ENCODE measurements at regions not wholly inside any gene's neighbourhood (a gene's known extent, or its start where the extent isn't known, plus 50 kb on each side); places are given as distances from the start of the nearest gene placed in this dataset.

DNA sequence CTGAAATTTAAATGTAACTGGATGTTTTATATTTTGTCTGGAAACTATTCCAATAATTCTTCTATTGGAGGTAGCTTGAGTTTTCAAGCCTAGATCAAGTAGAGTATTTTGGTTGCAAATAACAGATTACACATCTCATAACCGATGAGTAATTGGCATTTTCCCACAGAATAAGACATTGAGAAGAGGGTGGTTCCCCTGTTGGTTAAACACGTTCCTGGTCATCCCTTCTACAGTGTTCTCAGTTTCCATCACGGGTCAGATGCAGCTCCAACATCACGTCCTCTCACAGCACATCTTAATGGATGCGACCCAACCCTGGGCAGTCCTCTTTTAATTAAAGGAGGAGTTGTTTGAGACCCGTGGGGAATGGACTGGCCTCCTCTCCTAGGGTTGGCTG is 149.0 kb upstream of the ZNF516 start:
- POLR2A ChIA-PET: no interaction called here
- Mint-ChIP-seq H3K4me1 (peaks cover 0 to 1% (median 0%) of the 10 kb centered on the region in 4 donors), H3K9me3 (no peaks in the 10 kb centered on the region), H3K36me3 (no peaks in the 10 kb centered on the region), H3K4me3 (no peak overlapping the region), H3K27ac (no peak overlapping the region), H3K27me3 (peaks cover 1 to 14% (median 5%) of the 10 kb centered on the region in 5 donors)
- DNase-seq (no peak), ATAC-seq (no peak)

DNA sequence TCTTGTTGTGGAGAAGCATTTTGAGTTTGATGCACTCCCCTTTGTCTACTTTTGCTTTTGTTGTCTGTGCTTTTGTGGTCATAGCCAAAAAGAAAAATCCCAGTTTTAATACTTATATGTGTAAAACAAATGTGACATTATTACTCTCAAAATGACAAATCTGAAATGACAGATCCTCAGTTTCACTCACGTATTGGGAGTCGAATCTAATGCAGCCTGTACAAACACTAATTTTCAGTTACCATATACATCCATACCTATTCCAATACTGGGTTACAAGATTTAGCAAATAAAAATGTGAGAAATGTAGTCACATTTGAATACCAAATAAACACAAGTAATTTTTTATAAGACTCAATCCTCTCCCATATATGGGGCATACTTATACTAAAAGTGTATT is 148.2 kb upstream of the ZNF516 start:
- Mint-ChIP-seq H3K36me3 (no peaks in the 10 kb centered on the region), H3K4me1 (peaks cover 0 to 4% (median 0%) of the 10 kb centered on the region in 4 donors), H3K27me3 (peaks cover 4 to 12% (median 5%) of the 10 kb centered on the region in 5 donors), H3K4me3 (no peak overlapping the region), H3K9me3 (no peaks in the 10 kb centered on the region), H3K27ac (no peak overlapping the region)
- DNase-seq (no peak), ATAC-seq (no peak)
- POLR2A ChIA-PET: no interaction called here

DNA sequence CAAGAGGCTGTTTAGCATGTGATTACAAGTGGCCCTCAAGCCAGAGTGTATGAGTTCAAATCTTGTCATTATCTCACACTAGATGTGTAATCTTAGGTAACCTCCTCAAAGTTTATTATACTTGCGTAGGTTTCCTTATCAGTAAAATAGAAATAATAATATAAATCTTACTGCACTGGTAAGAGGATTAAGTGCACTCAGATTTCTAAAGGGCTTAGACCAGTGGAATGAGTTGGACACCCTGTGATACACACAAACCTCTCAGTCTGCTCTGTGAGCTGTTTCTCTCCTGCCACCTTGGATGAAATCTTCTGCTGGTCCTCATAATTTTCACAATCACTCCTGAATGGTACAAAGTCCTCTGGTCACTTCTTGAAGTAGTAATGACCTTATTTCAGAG is 145.4 kb upstream of the ZNF516 start:
- H3K27me3 Mint-ChIP-seq: peaks cover 5 to 25% (median 7%) of the 10 kb centered on the region in 5 donors
- H3K9me3 Mint-ChIP-seq: no peaks in the 10 kb centered on the region
- DNase-seq: no peak
- no peaks in the 10 kb centered on the region for H3K36me3 Mint-ChIP-seq
- ATAC-seq: no peak
- peaks cover 0 to 4% (median 0%) of the 10 kb centered on the region in 4 donors for H3K4me1 Mint-ChIP-seq
- POLR2A ChIA-PET: no interaction called here
- H3K27ac Mint-ChIP-seq: no peak overlapping the region
- no peak overlapping the region for H3K4me3 Mint-ChIP-seq

DNA sequence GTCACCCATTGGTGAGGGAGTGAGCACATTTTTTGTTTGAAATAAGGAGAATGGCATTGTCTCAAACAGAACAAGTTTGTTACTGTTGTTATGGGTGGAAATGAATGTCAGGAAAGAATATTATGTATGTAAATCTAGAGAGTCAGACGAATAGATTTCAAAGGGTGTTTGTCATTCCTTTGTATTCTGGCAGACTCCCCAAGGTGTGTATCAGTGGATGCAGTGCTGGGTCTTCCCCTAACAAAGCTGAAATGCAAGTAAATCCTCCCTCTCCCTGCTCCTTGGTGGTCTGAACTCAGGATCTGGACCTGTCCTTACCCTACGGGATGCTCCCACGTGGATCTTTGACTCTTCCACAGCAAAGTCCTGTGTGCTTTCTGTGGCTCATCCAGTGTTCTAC is 139.5 kb upstream of the ZNF516 start:
- Mint-ChIP-seq H3K27ac (no peak overlapping the region), H3K4me1 (peaks cover 0 to 4% (median 0%) of the 10 kb centered on the region in 4 donors), H3K9me3 (peaks cover 0 to 4% (median 0%) of the 10 kb centered on the region in 9 donors), H3K36me3 (peaks cover 0 to 4% (median 0%) of the 10 kb centered on the region in 3 donors), H3K4me3 (no peak overlapping the region), H3K27me3 (peaks cover 14 to 43% (median 17%) of the 10 kb centered on the region in 5 donors)
- POLR2A ChIA-PET: no interaction called here
- no peak for ATAC-seq
- DNase-seq: no peak

DNA sequence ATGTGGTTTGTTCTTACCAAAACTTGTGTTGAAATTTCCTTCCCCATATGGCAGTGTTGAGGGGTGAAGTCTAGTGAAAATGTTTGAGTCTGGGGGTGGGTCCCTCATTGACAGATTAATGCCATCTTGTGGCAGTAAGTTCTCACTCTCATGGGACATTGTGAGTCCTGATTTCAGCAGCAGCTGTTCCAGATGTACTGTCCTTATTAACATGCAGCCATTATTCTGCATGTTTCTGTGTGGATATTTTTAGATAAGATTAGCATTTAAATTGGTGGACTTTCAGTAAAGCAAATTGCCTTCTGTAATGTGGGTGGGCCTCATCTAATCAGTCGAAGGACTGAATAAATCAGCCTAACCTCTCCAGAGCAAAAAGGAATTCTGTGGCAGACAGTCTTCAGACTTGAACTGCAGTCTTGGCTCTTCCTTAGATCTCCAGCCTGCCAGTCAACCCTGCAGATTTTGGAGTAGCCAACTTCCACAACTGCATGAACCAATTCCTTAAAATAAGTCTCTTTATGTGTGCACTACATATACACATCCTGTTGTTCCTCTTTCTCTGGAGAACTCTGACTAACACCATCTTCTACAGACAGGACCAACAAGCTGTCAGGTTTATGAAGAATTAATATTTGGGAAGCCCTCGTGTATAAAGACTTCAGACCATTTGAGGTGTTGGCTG is 138.7 kb upstream of the ZNF516 start:
- POLR2A ChIA-PET: no interaction called here
- peaks cover 0 to 4% (median 0%) of the 10 kb centered on the region in 3 donors for H3K36me3 Mint-ChIP-seq
- DNase-seq: no peak

DNA sequence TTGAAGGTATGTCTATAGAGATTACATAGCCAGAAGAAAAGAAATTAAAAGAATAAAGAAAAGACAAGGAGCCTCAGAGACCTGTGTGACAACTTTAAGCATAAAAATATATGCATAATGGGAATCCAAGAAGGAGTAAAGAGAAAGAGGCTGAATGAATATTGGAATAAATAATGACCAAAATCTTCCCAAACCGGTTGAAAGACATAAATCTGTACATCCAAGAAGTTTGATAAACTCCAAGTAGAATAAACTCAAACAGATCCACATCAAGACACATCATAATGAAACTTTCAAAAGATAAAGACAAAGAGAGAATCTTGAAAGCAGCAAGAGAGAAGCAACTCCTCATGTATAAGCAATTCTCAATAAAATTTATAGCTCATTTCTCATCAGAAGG is 132.4 kb upstream of the ZNF516 start:
- no peak for DNase-seq
- POLR2A ChIA-PET: no interaction called here
- ATAC-seq: no peak
- Mint-ChIP-seq H3K27me3 (peaks cover 12 to 30% (median 17%) of the 10 kb centered on the region in 5 donors), H3K4me3 (no peak overlapping the region), H3K27ac (no peak overlapping the region), H3K36me3 (peaks cover 0 to 4% (median 0%) of the 10 kb centered on the region in 3 donors), H3K9me3 (peaks cover 0 to 9% (median 0%) of the 10 kb centered on the region in 9 donors), H3K4me1 (no peaks in the 10 kb centered on the region)

More for the DNA sequence above, 138.7 kb upstream of the ZNF516 start:
- no peak for ATAC-seq
- no peak overlapping the region for H3K4me3 Mint-ChIP-seq
- peaks cover 0 to 5% (median 0%) of the 10 kb centered on the region in 9 donors for H3K9me3 Mint-ChIP-seq
- H3K4me1 Mint-ChIP-seq: peaks cover 0 to under 1% (median 0%) of the 10 kb centered on the region in 4 donors
- H3K27me3 Mint-ChIP-seq: peaks cover 14 to 36% (median 16%) of the 10 kb centered on the region in 5 donors
- H3K27ac Mint-ChIP-seq: no peak overlapping the region

DNA sequence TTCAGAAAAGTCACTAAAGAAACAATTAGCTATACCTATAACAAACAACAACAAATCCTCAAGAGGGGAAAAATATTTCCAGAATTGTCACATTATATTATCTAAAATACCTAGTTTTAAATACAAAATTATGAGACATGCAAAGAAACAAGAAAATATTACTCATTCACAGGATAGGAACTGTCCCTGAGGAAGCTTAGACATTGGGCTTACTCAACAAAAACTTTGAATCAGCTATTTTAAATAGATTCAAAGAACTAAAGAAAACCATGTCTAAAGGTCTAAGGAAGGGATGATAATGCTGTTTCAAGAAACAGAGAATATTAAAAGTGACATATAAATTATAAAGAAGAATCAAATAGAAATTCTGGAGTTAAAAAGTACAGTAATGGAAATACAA is 131.9 kb upstream of the ZNF516 start:
- no peak for DNase-seq
- no peaks in the 10 kb centered on the region for H3K4me1 Mint-ChIP-seq
- POLR2A ChIA-PET: no interaction called here
- no peak for ATAC-seq
- peaks cover 9 to 27% (median 13%) of the 10 kb centered on the region in 5 donors for H3K27me3 Mint-ChIP-seq
- no peak overlapping the region for H3K4me3 Mint-ChIP-seq
- no peak overlapping the region for H3K27ac Mint-ChIP-seq
- H3K36me3 Mint-ChIP-seq: peaks cover 0 to 2% (median 0%) of the 10 kb centered on the region in 3 donors
- H3K9me3 Mint-ChIP-seq: peaks cover 0 to 9% (median 0%) of the 10 kb centered on the region in 9 donors

DNA sequence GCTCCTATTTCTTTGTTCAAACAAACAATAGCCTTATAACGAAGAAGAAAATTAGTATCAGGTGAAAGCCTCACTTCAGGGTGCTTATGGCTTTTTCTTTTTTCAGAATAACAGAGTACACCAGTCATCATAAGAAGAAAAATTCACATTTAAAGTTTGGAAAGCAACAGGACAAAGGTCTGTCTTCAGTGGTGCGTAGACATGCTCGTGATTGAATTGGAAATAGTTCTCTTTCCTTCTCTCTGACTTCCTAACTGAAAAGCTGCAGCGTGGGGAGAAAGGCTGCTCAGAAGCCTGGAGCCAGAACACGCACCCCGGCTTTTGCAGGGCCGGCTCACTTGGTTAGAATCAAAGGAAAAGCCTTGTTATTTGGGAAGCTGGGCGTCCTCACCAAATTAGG is 127.6 kb upstream of the ZNF516 start:
- Mint-ChIP-seq H3K27ac (no peak overlapping the region), H3K36me3 (no peaks in the 10 kb centered on the region), H3K9me3 (no peaks in the 10 kb centered on the region), H3K4me1 (peaks cover 4 to 19% (median 10%) of the 10 kb centered on the region in 4 donors), H3K4me3 (no peak overlapping the region), H3K27me3 (peaks cover 6 to 32% (median 21%) of the 10 kb centered on the region in 5 donors)
- no peak for DNase-seq
- POLR2A ChIA-PET: no interaction called here
- no peak for ATAC-seq

DNA sequence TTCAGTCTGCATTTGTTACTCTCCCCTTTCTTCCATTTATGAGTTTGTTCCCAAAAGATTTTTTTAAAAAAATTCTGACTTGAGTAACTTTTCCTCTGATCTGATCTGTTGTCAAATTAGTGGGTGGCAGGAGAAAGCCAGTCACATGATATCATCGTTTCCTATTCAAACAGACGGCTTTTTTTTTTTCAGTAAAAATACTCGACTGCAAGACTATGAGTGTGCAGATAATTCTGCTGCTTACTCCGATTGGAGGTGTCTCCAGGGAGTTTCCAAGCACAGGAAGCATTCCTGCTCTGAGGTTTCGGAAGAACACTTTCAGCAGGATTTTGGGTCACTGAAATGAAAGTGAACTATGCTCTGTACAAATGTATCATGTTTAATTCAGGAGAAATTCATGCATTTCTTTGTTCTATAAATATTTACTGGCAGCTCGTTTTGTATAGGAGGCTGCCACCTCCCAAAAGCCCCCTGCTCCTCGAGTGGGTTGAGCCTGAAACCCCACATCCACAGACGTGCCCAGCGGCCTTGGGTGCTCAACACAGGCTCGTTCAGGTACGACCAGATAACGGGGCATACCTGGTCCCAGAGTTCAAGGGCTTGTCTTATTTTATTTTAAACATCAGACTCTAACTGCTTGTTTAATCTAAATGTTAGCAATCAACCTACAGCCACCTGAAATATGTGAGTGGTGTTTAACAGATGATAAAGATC is 126.9 kb upstream of the ZNF516 start:
- Mint-ChIP-seq H3K4me3 (peak overlapping the region in 1 of 10 donors; percentile 27), H3K27me3 (peaks cover 6 to 33% (median 21%) of the 10 kb centered on the region in 5 donors), H3K4me1 (peaks cover 4 to 19% (median 10%) of the 10 kb centered on the region in 4 donors), H3K27ac (no peak overlapping the region), H3K9me3 (no peaks in the 10 kb centered on the region), H3K36me3 (no peaks in the 10 kb centered on the region)
- DNase-seq (no peak), ATAC-seq (no peak)
- POLR2A ChIA-PET: no interaction called here

DNA sequence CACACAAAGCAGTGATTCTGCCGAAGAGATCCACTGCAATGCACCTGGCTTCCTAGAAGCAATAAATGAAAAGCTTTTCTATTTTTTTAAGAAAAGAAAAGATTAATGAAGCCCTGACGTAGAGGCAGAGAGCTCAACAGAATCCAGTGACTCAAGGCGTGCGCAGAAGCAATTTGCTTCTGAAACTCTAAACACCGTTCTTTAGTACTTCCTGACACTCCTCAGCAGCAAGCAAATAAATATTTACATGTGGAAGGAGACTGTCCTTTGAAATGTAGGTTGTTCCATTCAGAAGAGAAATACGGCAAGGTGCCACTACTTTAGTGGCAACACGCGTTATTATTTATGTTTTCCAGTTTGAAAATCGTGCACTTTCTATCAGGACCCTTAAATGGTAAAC is 126.2 kb upstream of the ZNF516 start:
- peaks cover 8 to 33% (median 21%) of the 10 kb centered on the region in 5 donors for H3K27me3 Mint-ChIP-seq
- POLR2A ChIA-PET: no interaction called here
- H3K36me3 Mint-ChIP-seq: no peaks in the 10 kb centered on the region
- no peak overlapping the region for H3K27ac Mint-ChIP-seq
- peaks cover 4 to 19% (median 10%) of the 10 kb centered on the region in 4 donors for H3K4me1 Mint-ChIP-seq
- H3K4me3 Mint-ChIP-seq: peak overlapping the region in 2 of 10 donors; percentile 56 to 73
- ATAC-seq: no peak
- no peaks in the 10 kb centered on the region for H3K9me3 Mint-ChIP-seq
- DNase-seq: no peak

DNA sequence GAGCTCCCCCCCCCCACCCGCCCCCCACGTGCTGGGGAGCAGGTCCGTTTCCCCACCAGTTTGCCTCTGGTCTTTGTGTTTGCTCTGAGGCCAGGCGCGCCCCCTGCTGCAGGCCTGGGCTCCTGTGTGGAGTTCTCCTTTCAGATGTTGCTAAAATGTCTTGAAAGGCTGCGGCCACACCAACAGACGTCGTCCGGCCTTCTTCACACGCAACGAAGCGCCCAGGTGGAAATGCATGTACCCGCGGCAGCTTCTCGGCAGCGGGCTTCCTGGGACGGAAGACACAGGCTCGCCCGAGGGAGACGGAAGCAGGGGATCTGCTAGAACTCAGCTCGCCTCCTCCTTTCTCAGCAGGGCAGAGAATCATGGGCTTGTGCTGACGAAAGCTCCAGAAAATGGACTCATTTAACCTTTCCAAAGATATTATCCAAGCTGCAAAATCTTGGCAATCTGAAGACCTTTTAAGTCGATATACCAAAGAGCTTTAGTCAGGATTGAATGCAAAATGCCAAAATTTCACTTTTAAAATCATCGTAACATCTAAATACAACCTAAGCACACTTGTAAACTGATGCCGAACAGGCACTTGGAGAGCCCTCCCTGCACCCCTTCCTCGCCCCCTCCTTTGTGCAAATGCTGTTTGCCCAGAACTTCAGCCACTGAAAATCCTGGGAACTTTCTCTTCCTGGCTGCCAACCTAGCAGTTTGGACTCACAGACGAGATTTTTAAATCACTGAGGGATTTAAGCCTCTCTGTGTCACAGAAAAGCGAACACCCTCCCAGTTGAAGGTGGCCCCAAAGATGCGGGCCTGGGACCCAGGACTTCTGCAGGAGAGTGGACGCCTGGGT is 125.5 kb upstream of the ZNF516 start:
- peak overlapping the region; percentile 34 to 78 (median 68) for H3K4me3 Mint-ChIP-seq
- H3K27ac Mint-ChIP-seq: peak overlapping the region in 2 of 10 donors; percentile 19 to 40
- DNase-seq (peak in 8 of 10 donors; percentile 2 to 35 (median 20)), ATAC-seq (peak; percentile 67 to 68)
- H3K27me3 Mint-ChIP-seq: peaks cover 9 to 35% (median 25%) of the 10 kb centered on the region in 5 donors
- H3K4me1 Mint-ChIP-seq: peaks cover 4 to 19% (median 10%) of the 10 kb centered on the region in 4 donors
- no peaks in the 10 kb centered on the region for H3K9me3 Mint-ChIP-seq
- H3K36me3 Mint-ChIP-seq: no peaks in the 10 kb centered on the region
- POLR2A ChIA-PET: no interaction called here

DNA sequence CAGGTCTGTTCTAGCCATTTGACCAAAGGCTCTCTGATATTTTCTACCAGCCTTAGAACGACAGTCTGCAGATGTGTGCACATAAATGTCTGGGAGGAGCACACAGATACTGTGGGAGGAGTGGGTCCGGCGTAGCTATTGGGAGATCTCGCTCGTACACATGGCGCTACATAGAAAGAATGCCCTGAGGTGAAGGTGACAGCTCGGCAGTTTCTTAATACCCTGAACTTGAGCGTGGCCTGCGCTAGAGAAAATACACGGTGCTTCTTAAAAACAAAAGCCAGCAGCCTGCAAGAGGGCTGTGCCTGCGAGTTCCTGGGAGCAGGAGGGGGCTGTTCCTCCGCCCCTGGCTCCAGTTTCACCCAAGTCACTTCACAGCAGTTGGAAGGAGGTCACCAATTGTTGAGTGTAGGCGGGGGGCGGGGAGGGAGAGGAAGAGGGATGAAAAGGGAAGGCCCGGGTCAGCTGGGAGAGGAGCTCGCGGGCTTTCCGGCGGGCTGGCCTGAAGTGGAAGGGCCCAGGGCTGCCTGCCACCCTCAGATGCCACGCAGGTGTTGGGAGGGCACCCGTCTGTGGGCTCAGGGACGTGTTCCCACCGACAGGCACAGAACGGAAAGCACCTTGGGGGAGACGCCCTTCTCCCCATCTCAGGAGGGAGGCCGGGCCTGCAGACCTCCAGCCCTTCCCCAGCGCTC is 124.7 kb upstream of the ZNF516 start:
- Mint-ChIP-seq H3K36me3 (no peaks in the 10 kb centered on the region), H3K4me3 (peak overlapping the region in 7 of 10 donors; percentile 12 to 56 (median 34)), H3K27me3 (peaks cover 9 to 38% (median 30%) of the 10 kb centered on the region in 5 donors), H3K27ac (peak overlapping the region in 2 of 10 donors; percentile 40 to 42), H3K9me3 (no peaks in the 10 kb centered on the region), H3K4me1 (peaks cover 4 to 19% (median 10%) of the 10 kb centered on the region in 4 donors)
- POLR2A ChIA-PET: no interaction called here
- ATAC-seq (peak in 1 of 2 donors; percentile 36), DNase-seq (no peak)
